Esophagus muscularis mucosa (tissue), 4 donors: ENCODE measurements at regions not wholly inside any gene's neighbourhood (a gene's known extent, or its start where the extent isn't known, plus 50 kb on each side); places are given as distances from the start of the nearest gene placed in this dataset.

ENCODE experiments used
- DNase-seq: peaks from one replicate; pipeline ENCODE4 v3.0.0-alpha.2; 2017; ENCODE audit errors: extremely low spot score
- H3K27ac ChIP-seq, 4 donors: fragments of 200-600 bp; sonication (generic); replicated peaks in 1 of 4; 1 replicate in 3 of 4; 2 replicates in 1 of 4; pipeline ENCODE4 v1.5.1; 2016 to 2019; ENCODE audit warnings: mild to moderate bottlenecking in 1 of 4
- H3K27me3 ChIP-seq, 4 donors: fragments of 200-600 bp; sonication (generic); one replicate each; pipeline versions ENCODE4 v1.5.1 to v1.6.0; 2016 to 2019
- H3K36me3 ChIP-seq, 4 donors: fragments of 200-600 bp; sonication (generic); one replicate each; pipeline ENCODE4 v1.5.1; 2016 to 2019
- H3K4me1 ChIP-seq, 4 donors: fragments of 200-600 bp; sonication (generic); one replicate each; pipeline ENCODE4 v1.5.1; 2016 to 2019
- H3K4me3 ChIP-seq, 4 donors: fragments of 200-600 bp; sonication (generic); 1 replicate in 2 of 4; 2 replicates in 2 of 4; pipeline ENCODE4 v1.5.1; 2016 to 2019; ENCODE audit warnings: mild to moderate bottlenecking in 4 of 4, moderate library complexity in 1 of 4
- H3K9me3 ChIP-seq, 4 donors: fragments of 200-600 bp; sonication (generic); 1 replicate in 3 of 4; 2 replicates in 1 of 4; pipeline ENCODE4 v1.5.1; 2016 to 2019
- EP300 ChIP-seq: sonication (generic); formaldehyde crosslinking; IDR thresholded peaks from one replicate; pipeline ENCODE4 v1.6.1; 2017; ENCODE audit warnings: antibody characterized with exemption
- POLR2A ChIP-seq: fragments of 450-650 bp; IDR thresholded peaks from one replicate; pipeline ENCODE4 v1.6.1; 2017; ENCODE audit warnings: antibody characterized with exemption, moderate library complexity, mild to moderate bottlenecking, low read depth
- POLR2AphosphoS5 ChIP-seq, 2 donors: sonication (generic); formaldehyde crosslinking; IDR thresholded peaks; one replicate each; pipeline ENCODE4 v1.6.1; 2017; ENCODE audit warnings: antibody characterized with exemption in 2 of 2
- WGBS: methylation state at CpG from one replicate; pipeline ENCODE4 v1.1.5; 2018; 5-methylcytosine and 5-hydroxymethylcytosine counted together
- intact Hi-C: fragments of 100-400 bp; cut with DNase I; formaldehyde crosslinking; loops from one replicate; pipeline ENCODE4 v1.15.1; 2023
- TF ChIP-seq, protein P1 (sequence below), 3 experiments: fragments of 200-600 bp in 2 of 3; fragments of 450-650 bp in 1 of 3; sonication (generic) in 2 of 3; IDR thresholded peaks; one replicate each; pipeline ENCODE4 v1.5.1; 2017 to 2019; ENCODE audit warnings: antibody characterized with exemption in 3 of 3, mild to moderate bottlenecking in 2 of 3, moderate library complexity in 1 of 3

DNA sequence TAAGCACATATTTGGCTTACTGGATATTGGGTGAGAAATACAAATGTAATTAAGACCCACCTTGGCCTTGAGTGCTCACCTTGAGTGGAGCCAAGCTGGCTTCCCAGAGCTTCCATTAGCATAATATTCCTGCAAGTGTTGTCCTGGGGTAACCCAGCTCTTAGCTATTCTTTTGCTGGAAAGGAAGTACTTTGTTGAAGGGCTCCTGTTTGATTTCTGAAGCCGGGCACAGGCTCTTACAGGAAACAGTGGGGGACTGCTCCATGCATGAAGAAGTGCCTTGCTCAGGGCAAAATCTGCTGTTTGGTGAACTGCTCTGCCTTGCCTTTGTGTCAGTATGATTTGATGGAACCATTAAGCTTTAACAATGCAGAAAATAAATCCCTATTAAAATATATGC lies 325.4 kb downstream of the SMAD2 start:
- WGBS = 27% methylated on average over 1 of the region's 1 CpG
- Histone ChIP-seq H3K36me3 (no peaks in the 10 kb centered on the region), H3K27me3 (no peaks in the 10 kb centered on the region), H3K27ac (no peak overlapping the region), H3K9me3 (no peaks in the 10 kb centered on the region), H3K4me3 (no peak overlapping the region), H3K4me1 (no peaks in the 10 kb centered on the region)
- no peak for TF ChIP-seq POLR2AphosphoS5 (IDR thresholded peaks at IDR 0.05)
- intact Hi-C loops = no loop called here
- DNase-seq = peak; percentile 79

DNA sequence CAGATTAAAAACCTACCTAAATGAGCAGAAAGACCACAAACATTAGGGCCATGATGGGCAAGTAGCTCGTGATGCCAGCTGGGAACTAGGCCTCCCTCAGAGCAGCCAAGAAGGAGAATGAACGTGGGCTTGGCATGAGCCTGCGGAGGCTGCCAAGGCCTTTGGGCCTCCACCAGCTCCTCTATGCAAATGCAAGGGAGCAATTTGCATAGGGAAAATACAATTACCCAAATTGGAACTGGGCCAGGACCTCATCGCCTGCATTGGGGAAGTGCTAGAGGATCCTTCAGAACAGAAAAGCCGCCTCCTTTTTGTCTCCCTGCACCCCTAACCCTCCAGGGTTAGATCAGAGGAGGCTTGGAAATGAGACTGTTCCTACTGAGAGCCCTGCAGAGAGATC lies 326.4 kb downstream of the SMAD2 start:
- TF ChIP-seq POLR2A (no peak), EP300 (no peak)
- DNase-seq = peak; percentile 88
- 74% methylated on average over 5 of the region's 5 CpGs for WGBS

DNA sequence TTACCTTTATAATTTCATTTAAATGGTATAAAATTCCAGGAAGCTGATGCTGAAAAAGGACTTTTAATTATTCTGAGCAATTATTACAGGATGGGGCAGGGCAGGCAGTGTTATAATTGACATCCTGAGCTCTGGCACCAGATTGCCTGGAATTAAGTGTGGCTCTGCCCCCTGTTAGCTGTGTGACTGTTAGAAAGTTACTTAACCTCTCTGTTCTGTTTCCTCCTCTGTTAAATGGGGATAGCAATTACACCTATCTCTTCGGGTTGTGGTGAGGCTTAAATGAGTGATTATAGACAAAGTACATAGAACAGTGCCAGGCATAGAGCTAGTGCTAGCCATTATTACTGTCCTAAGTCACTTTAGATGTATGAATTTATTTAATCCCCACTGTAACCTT lies 327.3 kb downstream of the SMAD2 start:
- Histone ChIP-seq H3K4me1 (no peaks in the 10 kb centered on the region), H3K27me3 (no peaks in the 10 kb centered on the region), H3K27ac (no peak overlapping the region), H3K4me3 (no peak overlapping the region), H3K9me3 (no peaks in the 10 kb centered on the region), H3K36me3 (no peaks in the 10 kb centered on the region)
- intact Hi-C loops = no loop called here
- no peak for DNase-seq
- TF ChIP-seq POLR2A = no peak
- TF ChIP-seq POLR2AphosphoS5 (IDR thresholded peaks at IDR 0.05) = no peak
- no peak for TF ChIP-seq EP300
- TF ChIP-seq, protein P1, sequence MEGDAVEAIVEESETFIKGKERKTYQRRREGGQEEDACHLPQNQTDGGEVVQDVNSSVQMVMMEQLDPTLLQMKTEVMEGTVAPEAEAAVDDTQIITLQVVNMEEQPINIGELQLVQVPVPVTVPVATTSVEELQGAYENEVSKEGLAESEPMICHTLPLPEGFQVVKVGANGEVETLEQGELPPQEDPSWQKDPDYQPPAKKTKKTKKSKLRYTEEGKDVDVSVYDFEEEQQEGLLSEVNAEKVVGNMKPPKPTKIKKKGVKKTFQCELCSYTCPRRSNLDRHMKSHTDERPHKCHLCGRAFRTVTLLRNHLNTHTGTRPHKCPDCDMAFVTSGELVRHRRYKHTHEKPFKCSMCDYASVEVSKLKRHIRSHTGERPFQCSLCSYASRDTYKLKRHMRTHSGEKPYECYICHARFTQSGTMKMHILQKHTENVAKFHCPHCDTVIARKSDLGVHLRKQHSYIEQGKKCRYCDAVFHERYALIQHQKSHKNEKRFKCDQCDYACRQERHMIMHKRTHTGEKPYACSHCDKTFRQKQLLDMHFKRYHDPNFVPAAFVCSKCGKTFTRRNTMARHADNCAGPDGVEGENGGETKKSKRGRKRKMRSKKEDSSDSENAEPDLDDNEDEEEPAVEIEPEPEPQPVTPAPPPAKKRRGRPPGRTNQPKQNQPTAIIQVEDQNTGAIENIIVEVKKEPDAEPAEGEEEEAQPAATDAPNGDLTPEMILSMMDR (IDR thresholded peaks at IDR 0.05) = no peak
- WGBS = 67% methylated on average over 1 of the region's 1 CpG

More for the DNA sequence above, 326.4 kb downstream of the SMAD2 start:
- Histone ChIP-seq H3K27ac (no peak overlapping the region), H3K27me3 (no peaks in the 10 kb centered on the region), H3K36me3 (no peaks in the 10 kb centered on the region), H3K4me3 (no peak overlapping the region), H3K9me3 (no peaks in the 10 kb centered on the region), H3K4me1 (no peaks in the 10 kb centered on the region)
- intact Hi-C loops = no loop called here

- 85% methylated on average over 9 of the region's 11 CpGs for WGBS
- no peak for DNase-seq
- H3K27me3 ChIP-seq = no peaks in the 10 kb centered on the region
- no peak overlapping the region for H3K27ac ChIP-seq
- no peaks in the 10 kb centered on the region for H3K4me1 ChIP-seq
- H3K4me3 ChIP-seq = no peak overlapping the region
- H3K9me3 ChIP-seq = no peaks in the 10 kb centered on the region
- H3K36me3 ChIP-seq = no peaks in the 10 kb centered on the region
- intact Hi-C loops = no loop called here
- TF ChIP-seq POLR2AphosphoS5 (IDR thresholded peaks at IDR 0.05) (no peak), EP300 (no peak), POLR2A (no peak)
- TF ChIP-seq, protein P1 (IDR thresholded peaks at IDR 0.05) = no peak
Measured at GRCh38 chr18:47602273-47602897, 328.1 kb downstream of the SMAD2 start.

DNA sequence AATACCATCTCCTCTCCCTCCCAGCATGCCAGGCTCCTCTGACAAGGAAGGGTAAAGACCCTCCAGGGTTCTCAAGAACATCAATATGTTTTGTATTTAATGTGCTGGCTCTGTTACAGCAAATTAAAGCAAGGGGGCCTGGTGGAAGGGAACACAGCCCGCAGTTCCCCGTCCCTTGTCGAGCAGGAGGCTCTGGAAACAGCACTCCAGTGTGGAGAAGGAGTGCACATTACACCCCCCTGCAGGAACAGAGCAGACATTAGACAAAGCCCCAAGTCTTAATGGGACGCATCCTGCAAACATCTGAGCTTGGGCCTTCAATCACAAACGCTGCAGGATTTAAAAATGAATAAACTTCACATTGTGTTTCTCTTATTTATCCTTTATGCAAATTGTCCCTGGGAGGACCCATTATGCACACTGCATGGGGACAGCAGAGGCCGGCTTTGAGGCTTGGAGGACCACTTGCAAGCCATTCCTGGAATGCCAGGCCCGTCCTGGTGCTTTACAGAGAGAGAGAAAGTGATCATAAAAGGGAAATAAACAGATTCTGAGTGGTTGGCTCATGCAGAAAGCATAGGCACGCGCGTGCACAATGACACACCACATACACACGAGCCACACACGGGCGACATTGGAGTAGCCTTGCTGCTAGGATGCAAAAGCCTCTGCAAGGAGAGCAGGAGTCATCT lies 328.7 kb downstream of the SMAD2 start:
- intact Hi-C loops = no loop called here

More for the DNA sequence above, 328.7 kb downstream of the SMAD2 start:
- TF ChIP-seq POLR2AphosphoS5 (IDR thresholded peaks at IDR 0.05) (no peak), EP300 (no peak), POLR2A (no peak)
- TF ChIP-seq, protein P1 (IDR thresholded peaks at IDR 0.05) = no peak
- H3K27ac ChIP-seq = no peak overlapping the region
- no peaks in the 10 kb centered on the region for H3K9me3 ChIP-seq
- no peaks in the 10 kb centered on the region for H3K4me1 ChIP-seq
- DNase-seq = no peak
- no peak overlapping the region for H3K4me3 ChIP-seq
- H3K36me3 ChIP-seq = no peaks in the 10 kb centered on the region
- WGBS = 79% methylated on average over 13 of the region's 13 CpGs
- no peaks in the 10 kb centered on the region for H3K27me3 ChIP-seq
